ENCODE measurements at regions not wholly inside any gene's neighbourhood (a gene's known extent, or its start where the extent isn't known, plus 50 kb on each side); places are given as distances from the start of the nearest gene placed in this dataset.

DNA sequence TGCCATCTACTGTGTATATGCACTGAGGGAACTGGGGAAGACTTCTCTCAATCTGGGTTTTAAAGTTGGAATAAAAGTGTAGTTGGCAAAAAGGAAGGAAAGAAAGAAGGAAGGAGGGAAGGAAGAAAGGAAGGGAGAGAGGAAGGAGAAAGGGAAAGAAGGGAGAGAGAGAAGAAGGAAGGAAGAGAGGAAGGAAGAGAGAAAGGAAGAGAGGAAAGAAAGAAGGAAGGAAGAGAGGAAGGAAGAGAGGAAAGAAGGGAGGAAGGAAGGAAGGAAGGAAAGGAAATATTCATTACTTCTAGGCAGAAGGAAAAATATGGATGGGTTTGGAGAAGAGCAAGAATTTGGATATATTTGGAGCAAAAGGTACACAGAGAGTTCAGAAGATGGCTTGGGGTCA lies 343.6 kb upstream of the AUTS2 start:
- no peaks in the 10 kb centered on the region for H4K20me1 ChIP-seq (ENCODE audit: insufficient read depth, low read length)
- no peak overlapping the region for H3K4ac ChIP-seq (ENCODE audit: low read depth, low read length)
- H2BK5ac ChIP-seq (ENCODE audit: low read depth, low read length, poor library complexity, severe bottlenecking): no peak overlapping the region
- H4K8ac ChIP-seq (ENCODE audit: low read depth in 2 of 2, low read length in 2 of 2): no peak overlapping the region
- ChIA-PET CTCF (no interaction called here), POLR2A (ENCODE audit: unreplicated experiment) (no interaction called here)
- DNase-seq: no peak
- H3K9me1 ChIP-seq (ENCODE audit: insufficient read depth, low read length): no peaks in the 10 kb centered on the region
- no peaks in the 10 kb centered on the region for H3K79me1 ChIP-seq (ENCODE audit: low read depth in 1 of 2, low read length in 2 of 2)
- in situ Hi-C loops (cut with MboI; ENCODE audit: low sequenced_read_pairs): no loop called here
- H3K4me3 ChIP-seq (ENCODE audit: insufficient read depth, low read depth, low read length): no peak overlapping the region
- TF ChIP-seq CEBPB (IDR thresholded peaks at IDR 0.05; ENCODE audit: low read depth, low read length) (no peak), BHLHE40 (IDR thresholded peaks at IDR 0.05; ENCODE audit: low read depth, low read length) (no peak), RCOR1 (IDR thresholded peaks at IDR 0.05; ENCODE audit: insufficient replicate concordance, low read length) (no peak), RFX5 (IDR thresholded peaks at IDR 0.05; ENCODE audit: low read depth, low read length) (no peak), MXI1 (IDR thresholded peaks at IDR 0.05; ENCODE audit: borderline replicate concordance, low read depth, low read length) (no peak), FOS (IDR thresholded peaks at IDR 0.05; ENCODE audit: low read depth, low read length) (no peak), SMC3 (IDR thresholded peaks at IDR 0.05; ENCODE audit: low read depth, low read length) (no peak), POLR2A (IDR thresholded peaks at IDR 0.05; ENCODE audit: low read depth, low read length) (no peak)
- no peak overlapping the region for H2BK120ac ChIP-seq (ENCODE audit: low read depth, low read length)
- H3K23ac ChIP-seq (ENCODE audit: low read depth, low read length): no peak overlapping the region
- no peak overlapping the region for H3K14ac ChIP-seq (replicated peaks; ENCODE audit: low read depth, low read length)
- intact Hi-C loops (cut with micrococcal nuclease): no loop called here
- no peak overlapping the region for H4K5ac ChIP-seq (ENCODE audit: low read depth, low read length)
- no peak overlapping the region for H3K27ac ChIP-seq (ENCODE audit: insufficient read depth, low read length)
- no peak for ATAC-seq (ENCODE audit: low read depth)
- no peak overlapping the region for H2BK20ac ChIP-seq (ENCODE audit: low read depth, low read length)
- no peak overlapping the region for H3K56ac ChIP-seq (ENCODE audit: extremely low read depth, insufficient read depth, low read length)
- H3K36me3 ChIP-seq (ENCODE audit: control insufficient read depth, insufficient read depth, low read length): no peaks in the 10 kb centered on the region
- dilution Hi-C loops (cut with HindIII; ENCODE audit: low sequenced_read_pairs, unreplicated experiment): no loop called here
- no peak overlapping the region for H2AFZ ChIP-seq (replicated peaks; ENCODE audit: low read length, poor library complexity)
- no peaks in the 10 kb centered on the region for H3K4me1 ChIP-seq (ENCODE audit: control insufficient read depth, insufficient read depth, low read length)
- H3K9ac ChIP-seq (ENCODE audit: low read depth, low read length): no peak overlapping the region
- H2BK15ac ChIP-seq (ENCODE audit: low read depth, low read length): no peak overlapping the region
- H3K27me3 ChIP-seq (ENCODE audit: control insufficient read depth, insufficient read depth, low read length): no peaks in the 10 kb centered on the region
- H2AK5ac ChIP-seq (ENCODE audit: low read depth, low read length): no peak overlapping the region
- H3K4me2 ChIP-seq (ENCODE audit: low read depth, low read length): no peak overlapping the region
- no TSS peak for BruUV-seq (replicated peaks)
- H3K9me3 ChIP-seq (ENCODE audit: control insufficient read depth, insufficient read depth, low read length): peaks cover 29% of the 10 kb centered on the region
- no peak overlapping the region for H4K91ac ChIP-seq (ENCODE audit: insufficient read depth, low read depth, low read length)
- H2AK9ac ChIP-seq (replicated peaks; ENCODE audit: low read depth, low read length, poor library complexity): no peak overlapping the region
- no peak overlapping the region for H3K18ac ChIP-seq (ENCODE audit: low read depth, low read length)

Measured in IMR-90 (cell line).